DND-41 (cell line): ENCODE measurements at regions not wholly inside any gene's neighbourhood (a gene's known extent, or its start where the extent isn't known, plus 50 kb on each side); places are given as distances from the start of the nearest gene placed in this dataset.

ENCODE experiments used
- EZH2 ChIP-seq: IDR thresholded peaks from 3 replicates; pipeline ENCODE4 v1.6.1; 2012; ENCODE audit warnings: borderline replicate concordance, low read depth, mild to moderate bottlenecking, moderate library complexity, low read length, inconsistent platforms; ENCODE audit not compliant: severe bottlenecking
- TF ChIP-seq, protein P1 (sequence below): IDR thresholded peaks from 2 replicates; pipeline ENCODE4 v1.5.1; 2012; ENCODE audit warnings: borderline replicate concordance, low read length, moderate library complexity, mild to moderate bottlenecking; ENCODE audit not compliant: poor library complexity, severe bottlenecking; ENCODE audit errors: extremely low read depth

DNA sequence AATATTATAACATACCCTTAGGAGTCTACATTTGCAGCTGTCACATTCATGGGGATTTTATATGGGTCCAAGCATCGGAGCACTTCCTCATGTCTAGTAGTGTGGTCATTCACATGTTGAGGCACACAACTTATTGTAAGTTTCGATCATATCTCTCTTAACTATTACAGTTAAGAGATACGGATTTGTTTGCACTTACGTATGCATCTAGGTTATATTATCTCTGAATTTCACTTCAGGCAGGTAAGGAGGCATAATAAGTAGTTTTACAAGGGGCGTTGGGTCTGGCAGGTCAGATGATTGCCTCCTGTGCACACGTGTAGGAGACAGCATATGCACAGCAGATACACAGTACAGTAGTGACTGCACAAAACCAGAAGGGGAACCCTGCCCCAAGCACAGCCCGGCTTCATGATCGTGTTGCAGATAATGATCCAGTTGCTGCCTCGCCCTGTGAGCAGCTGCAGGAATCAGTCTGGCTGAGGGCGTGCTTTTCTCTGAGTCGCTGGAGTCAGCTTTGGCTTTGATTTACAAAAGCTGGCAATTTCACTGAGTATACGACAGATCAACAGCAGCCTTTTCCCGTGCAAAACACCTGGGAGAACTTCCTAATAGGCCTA, 302.9 kb upstream of the GATB start:
- TF ChIP-seq EZH2 = no peak
- TF ChIP-seq, protein P1, sequence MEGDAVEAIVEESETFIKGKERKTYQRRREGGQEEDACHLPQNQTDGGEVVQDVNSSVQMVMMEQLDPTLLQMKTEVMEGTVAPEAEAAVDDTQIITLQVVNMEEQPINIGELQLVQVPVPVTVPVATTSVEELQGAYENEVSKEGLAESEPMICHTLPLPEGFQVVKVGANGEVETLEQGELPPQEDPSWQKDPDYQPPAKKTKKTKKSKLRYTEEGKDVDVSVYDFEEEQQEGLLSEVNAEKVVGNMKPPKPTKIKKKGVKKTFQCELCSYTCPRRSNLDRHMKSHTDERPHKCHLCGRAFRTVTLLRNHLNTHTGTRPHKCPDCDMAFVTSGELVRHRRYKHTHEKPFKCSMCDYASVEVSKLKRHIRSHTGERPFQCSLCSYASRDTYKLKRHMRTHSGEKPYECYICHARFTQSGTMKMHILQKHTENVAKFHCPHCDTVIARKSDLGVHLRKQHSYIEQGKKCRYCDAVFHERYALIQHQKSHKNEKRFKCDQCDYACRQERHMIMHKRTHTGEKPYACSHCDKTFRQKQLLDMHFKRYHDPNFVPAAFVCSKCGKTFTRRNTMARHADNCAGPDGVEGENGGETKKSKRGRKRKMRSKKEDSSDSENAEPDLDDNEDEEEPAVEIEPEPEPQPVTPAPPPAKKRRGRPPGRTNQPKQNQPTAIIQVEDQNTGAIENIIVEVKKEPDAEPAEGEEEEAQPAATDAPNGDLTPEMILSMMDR = peak; percentile 85
